ENCODE measurements at regions not wholly inside any gene's neighbourhood (a gene's known extent, or its start where the extent isn't known, plus 50 kb on each side); places are given as distances from the start of the nearest gene placed in this dataset.

GRCh38 chr15:96790004-96790403 is 459.5 kb downstream of the NR2F2 start:
- Histone ChIP-seq H3K4me3 (ENCODE audit: low read depth, low read length) (no peak overlapping the region), H3K27ac (ENCODE audit: extremely low read depth, low read depth, low read length) (no peak overlapping the region), H3K36me3 (ENCODE audit: control insufficient read depth in 2 of 2, insufficient read depth in 1 of 2, low read length in 2 of 2) (no peaks in the 10 kb centered on the region), H3K9me3 (ENCODE audit: control insufficient read depth, insufficient read depth, low read depth, low read length) (no peaks in the 10 kb centered on the region), H3K4me1 (ENCODE audit: control insufficient read depth, insufficient read depth, low read length) (no peaks in the 10 kb centered on the region)
- TF ChIP-seq ZNF621 (tag by site-specific recombination; IDR thresholded peaks at IDR 0.05), result no peak
- no peak for TF ChIP-seq ZNF791 (tag by site-specific recombination; IDR thresholded peaks at IDR 0.05)
- no peak for TF ChIP-seq IKZF3 (tag by site-specific recombination; IDR thresholded peaks at IDR 0.05)
- TF ChIP-seq ZNF302 (tag by site-specific recombination; IDR thresholded peaks at IDR 0.05; ENCODE audit: low read depth), result no peak
- no peak for TF ChIP-seq ZNF175 (tag by site-specific recombination; IDR thresholded peaks at IDR 0.05)
- TF ChIP-seq, protein P1, sequence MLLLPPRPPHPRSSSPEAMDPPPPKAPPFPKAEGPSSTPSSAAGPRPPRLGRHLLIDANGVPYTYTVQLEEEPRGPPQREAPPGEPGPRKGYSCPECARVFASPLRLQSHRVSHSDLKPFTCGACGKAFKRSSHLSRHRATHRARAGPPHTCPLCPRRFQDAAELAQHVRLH (tag by site-specific recombination; IDR thresholded peaks at IDR 0.05), result no peak
- TF ChIP-seq ZFP37 (tag by site-specific recombination; IDR thresholded peaks at IDR 0.05), result no peak
- ChIA-PET POLR2A (no interaction called here), CTCF (no interaction called here)

- H3K27ac ChIP-seq (ENCODE audit: extremely low read depth, low read depth, low read length), result no peak overlapping the region
- ChIA-PET POLR2A (no interaction called here), CTCF (interaction anchor here (0.6 kb wide), 1 partner anchor 464 kb away, joined by 3 read pairs; no protein-coding TSS in a partner anchor)
Observed at GRCh38 chr15:96792216-96792615, 461.7 kb downstream of the NR2F2 start.

More at GRCh38 chr15:96792216-96792615, 461.7 kb downstream of the NR2F2 start:
- no peaks in the 10 kb centered on the region for H3K9me3 ChIP-seq (ENCODE audit: control insufficient read depth, insufficient read depth, low read depth, low read length)
- H3K4me1 ChIP-seq (ENCODE audit: control insufficient read depth, insufficient read depth, low read length), result no peaks in the 10 kb centered on the region
- TF ChIP-seq, protein P2, sequence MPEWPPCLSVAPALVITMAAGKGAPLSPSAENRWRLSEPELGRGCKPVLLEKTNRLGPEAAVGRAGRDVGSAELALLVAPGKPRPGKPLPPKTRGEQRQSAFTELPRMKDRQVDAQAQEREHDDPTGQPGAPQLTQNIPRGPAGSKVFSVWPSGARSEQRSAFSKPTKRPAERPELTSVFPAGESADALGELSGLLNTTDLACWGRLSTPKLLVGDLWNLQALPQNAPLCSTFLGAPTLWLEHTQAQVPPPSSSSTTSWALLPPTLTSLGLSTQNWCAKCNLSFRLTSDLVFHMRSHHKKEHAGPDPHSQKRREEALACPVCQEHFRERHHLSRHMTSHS (tag by site-specific recombination; IDR thresholded peaks at IDR 0.05), result no peak
- TF ChIP-seq ZNF23 (tag by site-specific recombination; IDR thresholded peaks at IDR 0.05; ENCODE audit: borderline replicate concordance), result no peak
- TF ChIP-seq ZNF324 (tag by site-specific recombination; IDR thresholded peaks at IDR 0.05), result no peak
- no peak for TF ChIP-seq ZNF366 (tag by site-specific recombination; conservative IDR thresholded peaks at IDR 0.05)
- no peak for TF ChIP-seq OSR2 (tag by site-specific recombination; IDR thresholded peaks at IDR 0.05)
- no peak for TF ChIP-seq ZNF266 (tag by site-specific recombination; IDR thresholded peaks at IDR 0.05; ENCODE audit: low read depth)
- TF ChIP-seq, protein P3, sequence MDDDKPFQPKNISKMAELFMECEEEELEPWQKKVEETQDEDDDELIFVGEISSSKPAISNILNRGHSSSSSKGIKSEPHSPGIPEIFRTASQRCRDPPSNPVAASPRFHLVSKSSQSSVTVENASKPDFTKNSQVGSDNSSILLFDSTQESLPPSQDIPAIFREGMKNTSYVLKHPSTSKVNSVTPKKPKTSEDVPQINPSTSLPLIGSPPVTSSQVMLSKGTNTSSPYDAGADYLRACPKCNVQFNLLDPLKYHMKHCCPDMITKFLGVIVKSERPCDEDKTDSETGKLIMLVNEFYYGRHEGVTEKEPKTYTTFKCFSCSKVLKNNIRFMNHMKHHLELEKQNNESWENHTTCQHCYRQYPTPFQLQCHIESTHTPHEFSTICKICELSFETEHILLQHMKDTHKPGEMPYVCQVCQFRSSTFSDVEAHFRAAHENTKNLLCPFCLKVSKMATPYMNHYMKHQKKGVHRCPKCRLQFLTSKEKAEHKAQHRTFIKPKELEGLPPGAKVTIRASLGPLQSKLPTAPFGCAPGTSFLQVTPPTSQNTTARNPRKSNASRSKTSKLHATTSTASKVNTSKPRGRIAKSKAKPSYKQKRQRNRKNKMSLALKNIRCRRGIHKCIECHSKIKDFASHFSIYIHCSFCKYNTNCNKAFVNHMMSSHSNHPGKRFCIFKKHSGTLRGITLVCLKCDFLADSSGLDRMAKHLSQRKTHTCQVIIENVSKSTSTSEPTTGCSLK (tag by site-specific recombination; IDR thresholded peaks at IDR 0.05), result no peak
- no peak for TF ChIP-seq KLF8 (tag by site-specific recombination; IDR thresholded peaks at IDR 0.05)
- TF ChIP-seq ZNF843 (tag by site-specific recombination; IDR thresholded peaks at IDR 0.05), result no peak
- TF ChIP-seq, protein P4, sequence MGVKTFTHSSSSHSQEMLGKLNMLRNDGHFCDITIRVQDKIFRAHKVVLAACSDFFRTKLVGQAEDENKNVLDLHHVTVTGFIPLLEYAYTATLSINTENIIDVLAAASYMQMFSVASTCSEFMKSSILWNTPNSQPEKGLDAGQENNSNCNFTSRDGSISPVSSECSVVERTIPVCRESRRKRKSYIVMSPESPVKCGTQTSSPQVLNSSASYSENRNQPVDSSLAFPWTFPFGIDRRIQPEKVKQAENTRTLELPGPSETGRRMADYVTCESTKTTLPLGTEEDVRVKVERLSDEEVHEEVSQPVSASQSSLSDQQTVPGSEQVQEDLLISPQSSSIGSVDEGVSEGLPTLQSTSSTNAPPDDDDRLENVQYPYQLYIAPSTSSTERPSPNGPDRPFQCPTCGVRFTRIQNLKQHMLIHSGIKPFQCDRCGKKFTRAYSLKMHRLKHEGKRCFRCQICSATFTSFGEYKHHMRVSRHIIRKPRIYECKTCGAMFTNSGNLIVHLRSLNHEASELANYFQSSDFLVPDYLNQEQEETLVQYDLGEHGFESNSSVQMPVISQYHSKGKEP (tag by site-specific recombination; IDR thresholded peaks at IDR 0.05), result no peak
- TF ChIP-seq ZBTB21 (tag by site-specific recombination; IDR thresholded peaks at IDR 0.05), result no peak
- no peak for TF ChIP-seq ZNF621 (tag by site-specific recombination; IDR thresholded peaks at IDR 0.05)
- no peak for TF ChIP-seq FEZF1 (tag by site-specific recombination; IDR thresholded peaks at IDR 0.05)
- no peak for TF ChIP-seq IKZF3 (tag by site-specific recombination; IDR thresholded peaks at IDR 0.05)
- no peak for TF ChIP-seq ZSCAN5A (tag by site-specific recombination; IDR thresholded peaks at IDR 0.05)
- TF ChIP-seq ZNF768 (tag by site-specific recombination; IDR thresholded peaks at IDR 0.05), result no peak
- no peak for TF ChIP-seq ZNF341 (tag by site-specific recombination; IDR thresholded peaks at IDR 0.05; ENCODE audit: low read depth)
- TF ChIP-seq WT1 (tag by site-specific recombination; IDR thresholded peaks at IDR 0.05), result no peak
- TF ChIP-seq ZNF610 (tag by site-specific recombination; IDR thresholded peaks at IDR 0.05; ENCODE audit: borderline replicate concordance), result no peak
- no peaks in the 10 kb centered on the region for H3K36me3 ChIP-seq (ENCODE audit: control insufficient read depth in 2 of 2, insufficient read depth in 1 of 2, low read length in 2 of 2)
- no peak overlapping the region for H3K4me3 ChIP-seq (ENCODE audit: low read depth, low read length)

All from HEK293 (cell line).